H1 (cell line): ENCODE measurements at regions not wholly inside any gene's neighbourhood (a gene's known extent, or its start where the extent isn't known, plus 50 kb on each side); places are given as distances from the start of the nearest gene placed in this dataset.

ENCODE experiments used
- ATF2 ChIP-seq: IDR thresholded peaks from 2 replicates; pipeline ENCODE4 v1.6.1; 2012; ENCODE audit warnings: low read length, inconsistent platforms

GRCh38 chr1:229027622-229028182 lies 243.2 kb upstream of the RAB4A start (continued):
- TF ChIP-seq ATF2: 0 out of 2 replicates have a peak, but pooled peaks have one; percentile 64
- TF ChIP-seq, all 59 proteins: peak for 12
